CD4-positive, alpha-beta memory T cell (primary cell): ENCODE measurements at regions not wholly inside any gene's neighbourhood (a gene's known extent, or its start where the extent isn't known, plus 50 kb on each side); places are given as distances from the start of the nearest gene placed in this dataset.

ENCODE experiments used
- CTCF ChIA-PET: fragments of 350-600 bp; sonication (Branson Sonifier 250); formaldehyde crosslinking; loops from one replicate; lab custom pipeline; 2021; ENCODE audit warnings: inconsistent platforms; ENCODE audit not compliant: partially characterized antibody; lab: Charles Lee
- POLR2A ChIA-PET: fragments of 350-600 bp; sonication (Branson Sonifier 250); formaldehyde crosslinking; loops from one replicate; lab custom pipeline; 2021; ENCODE audit not compliant: partially characterized antibody; lab: Charles Lee
- DNase-seq, 5 donors: peaks; one replicate each; pipeline versions ENCODE4 v3.0.0 to v3.0.0-alpha.2; 2020 to 2022; ENCODE audit warnings: mixed read lengths in 1 of 5
- H3K27ac ChIP-seq: one replicate; pipeline ENCODE4 v1.7.0; 2013; ENCODE audit warnings: low read depth, low read length
- H3K27me3 ChIP-seq: 2 replicates; pipeline ENCODE4 v1.7.0; 2013; ENCODE audit warnings: mild to moderate bottlenecking, low read length, moderate library complexity; ENCODE audit not compliant: insufficient read depth
- H3K36me3 ChIP-seq: 2 replicates; pipeline ENCODE4 v1.7.0; 2013; ENCODE audit warnings: mild to moderate bottlenecking, low read length, moderate library complexity; ENCODE audit not compliant: insufficient read depth
- H3K4me1 ChIP-seq: 2 replicates; pipeline ENCODE4 v1.7.0; 2013; ENCODE audit warnings: mild to moderate bottlenecking, low read length, moderate library complexity; ENCODE audit not compliant: insufficient read depth
- H3K4me3 ChIP-seq, 2 donors: one replicate each; pipeline ENCODE4 v1.7.0; 2013; ENCODE audit warnings: low read length in 2 of 2, mild to moderate bottlenecking in 1 of 2
- H3K9me3 ChIP-seq, 2 donors: one replicate each; pipeline ENCODE4 v1.7.0; 2013; ENCODE audit warnings: low read length in 2 of 2, control low read depth in 1 of 2; ENCODE audit not compliant: control insufficient read depth in 1 of 2
- H3K27ac Mint-ChIP-seq, 7 donors: one replicate each; pipeline ENCODE4 v1.8.0; 2020 to 2021; ENCODE audit warnings: mixed read lengths in 7 of 7, mild to moderate bottlenecking in 6 of 7, inconsistent platforms in 3 of 7, moderate library complexity in 3 of 7
- H3K27me3 Mint-ChIP-seq, 2 donors: one replicate each; pipeline ENCODE4 v1.8.0; 2020 to 2021; ENCODE audit warnings: mixed read lengths in 2 of 2
- H3K36me3 Mint-ChIP-seq, 2 donors: one replicate each; pipeline ENCODE4 v1.8.0; 2020 to 2021; ENCODE audit warnings: mixed read lengths in 2 of 2, inconsistent platforms in 1 of 2, mild to moderate bottlenecking in 1 of 2
- H3K4me1 Mint-ChIP-seq, 4 donors: one replicate each; pipeline ENCODE4 v1.8.0; 2020 to 2021; ENCODE audit warnings: mixed read lengths in 4 of 4, mild to moderate bottlenecking in 1 of 4
- H3K4me3 Mint-ChIP-seq, 8 donors: one replicate each; pipeline ENCODE4 v1.8.0; 2020 to 2021; ENCODE audit warnings: mixed read lengths in 8 of 8, mild to moderate bottlenecking in 7 of 8, moderate library complexity in 6 of 8, inconsistent platforms in 3 of 8
- H3K9me3 Mint-ChIP-seq, 8 donors: one replicate each; pipeline ENCODE4 v1.8.0; 2020 to 2021; ENCODE audit warnings: mixed read lengths in 8 of 8, mild to moderate bottlenecking in 5 of 8, inconsistent platforms in 3 of 8, moderate library complexity in 1 of 8
- intact Hi-C: fragments of 100-400 bp; cut with micrococcal nuclease; formaldehyde crosslinking; loops from one replicate; pipeline ENCODE4 v1.15.1; 2023

GRCh38 chr22:49589811-49590210 is 237.9 kb downstream of the BRD1 start:
- intact Hi-C loops: no loop called here
- CTCF ChIA-PET: no interaction called here
- Mint-ChIP-seq H3K4me1 (peaks cover 0 to 7% (median 4%) of the 10 kb centered on the region in 4 donors), H3K27ac (no peak overlapping the region), H3K27me3 (no peaks in the 10 kb centered on the region), H3K4me3 (no peak overlapping the region), H3K36me3 (peaks cover 0 to 7% of the 10 kb centered on the region in 2 donors), H3K9me3 (peaks cover 0 to 3% (median 0%) of the 10 kb centered on the region in 8 donors)
- Histone ChIP-seq H3K27ac (no peak overlapping the region), H3K4me3 (no peak overlapping the region), H3K36me3 (peaks cover 5% of the 10 kb centered on the region), H3K9me3 (no peaks in the 10 kb centered on the region), H3K27me3 (no peaks in the 10 kb centered on the region), H3K4me1 (no peaks in the 10 kb centered on the region)
- no peak for DNase-seq
- POLR2A ChIA-PET: no interaction called here

- H3K27ac Mint-ChIP-seq: no peak overlapping the region
- no peak overlapping the region for H3K4me3 Mint-ChIP-seq
- Histone ChIP-seq H3K4me1 (no peaks in the 10 kb centered on the region), H3K27ac (no peak overlapping the region), H3K36me3 (peaks cover 5% of the 10 kb centered on the region), H3K4me3 (no peak overlapping the region), H3K27me3 (no peaks in the 10 kb centered on the region), H3K9me3 (no peaks in the 10 kb centered on the region)
- H3K36me3 Mint-ChIP-seq: peaks cover 0 to 8% of the 10 kb centered on the region in 2 donors
- CTCF ChIA-PET: no interaction called here
- intact Hi-C loops: no loop called here
- H3K27me3 Mint-ChIP-seq: no peaks in the 10 kb centered on the region
- POLR2A ChIA-PET: no interaction called here
- DNase-seq: no peak
- H3K9me3 Mint-ChIP-seq: peaks cover 0 to 3% (median 0%) of the 10 kb centered on the region in 8 donors
- peaks cover 0 to 7% (median 3%) of the 10 kb centered on the region in 4 donors for H3K4me1 Mint-ChIP-seq
Measured at GRCh38 chr22:49589301-49589700, 238.4 kb downstream of the BRD1 start.

- Mint-ChIP-seq H3K4me3 (no peak overlapping the region), H3K9me3 (peaks cover 0 to 3% (median 0%) of the 10 kb centered on the region in 8 donors), H3K27ac (no peak overlapping the region), H3K4me1 (peaks cover 0 to 7% (median 3%) of the 10 kb centered on the region in 4 donors), H3K27me3 (no peaks in the 10 kb centered on the region), H3K36me3 (peaks cover 0 to 4% of the 10 kb centered on the region in 2 donors)
- intact Hi-C loops: no loop called here
- POLR2A ChIA-PET: no interaction called here
- CTCF ChIA-PET: no interaction called here
- peaks cover 5% of the 10 kb centered on the region for H3K36me3 ChIP-seq
- H3K9me3 ChIP-seq: no peaks in the 10 kb centered on the region
- no peak overlapping the region for H3K27ac ChIP-seq
- no peak for DNase-seq
- no peaks in the 10 kb centered on the region for H3K4me1 ChIP-seq
- no peaks in the 10 kb centered on the region for H3K27me3 ChIP-seq
- H3K4me3 ChIP-seq: no peak overlapping the region
Measured at GRCh38 chr22:49588739-49589138, 238.9 kb downstream of the BRD1 start.

GRCh38 chr22:49587987-49588386 is 239.7 kb downstream of the BRD1 start:
- Histone ChIP-seq H3K27me3 (no peaks in the 10 kb centered on the region), H3K9me3 (no peaks in the 10 kb centered on the region), H3K4me3 (no peak overlapping the region), H3K27ac (no peak overlapping the region), H3K36me3 (peaks cover 4% of the 10 kb centered on the region), H3K4me1 (no peaks in the 10 kb centered on the region)
- Mint-ChIP-seq H3K9me3 (peaks cover 0 to 3% (median 0%) of the 10 kb centered on the region in 8 donors), H3K4me1 (peaks cover 0 to 7% (median 3%) of the 10 kb centered on the region in 4 donors), H3K27ac (no peak overlapping the region), H3K27me3 (no peaks in the 10 kb centered on the region), H3K4me3 (no peak overlapping the region), H3K36me3 (peaks cover 4% of the 10 kb centered on the region in 2 donors)
- intact Hi-C loops: no loop called here
- ChIA-PET POLR2A (no interaction called here), CTCF (no interaction called here)
- no peak for DNase-seq

- Histone ChIP-seq H3K36me3 (no peaks in the 10 kb centered on the region), H3K27ac (no peak overlapping the region), H3K9me3 (no peaks in the 10 kb centered on the region), H3K4me3 (no peak overlapping the region), H3K27me3 (no peaks in the 10 kb centered on the region), H3K4me1 (no peaks in the 10 kb centered on the region)
- intact Hi-C loops: no loop called here
- Mint-ChIP-seq H3K27ac (no peak overlapping the region), H3K36me3 (peaks cover 4% of the 10 kb centered on the region in 2 donors), H3K4me3 (no peak overlapping the region), H3K4me1 (peaks cover 0 to 7% (median 3%) of the 10 kb centered on the region in 4 donors), H3K9me3 (peaks cover 0 to 3% (median 0%) of the 10 kb centered on the region in 8 donors), H3K27me3 (no peaks in the 10 kb centered on the region)
- POLR2A ChIA-PET: no interaction called here
- CTCF ChIA-PET: no interaction called here
- DNase-seq: no peak
Measured at GRCh38 chr22:49587421-49587820, 240.3 kb downstream of the BRD1 start.

- Mint-ChIP-seq H3K9me3 (peaks cover 0 to 3% (median 0%) of the 10 kb centered on the region in 8 donors), H3K27ac (no peak overlapping the region)
- POLR2A ChIA-PET: no interaction called here
Measured at GRCh38 chr22:49586873-49587272, 240.8 kb downstream of the BRD1 start.

GRCh38 chr22:49586244-49586748 is 241.4 kb downstream of the BRD1 start:
- H3K9me3 ChIP-seq: no peaks in the 10 kb centered on the region
- H3K4me1 Mint-ChIP-seq: peaks cover 0 to 6% (median 3%) of the 10 kb centered on the region in 4 donors
- intact Hi-C loops: no loop called here

More at GRCh38 chr22:49586873-49587272, 240.8 kb downstream of the BRD1 start:
- no peak for DNase-seq
- intact Hi-C loops: no loop called here
- peaks cover 4% of the 10 kb centered on the region in 2 donors for H3K36me3 Mint-ChIP-seq
- Histone ChIP-seq H3K27me3 (no peaks in the 10 kb centered on the region), H3K36me3 (no peaks in the 10 kb centered on the region), H3K4me1 (no peaks in the 10 kb centered on the region), H3K4me3 (no peak overlapping the region), H3K27ac (no peak overlapping the region), H3K9me3 (no peaks in the 10 kb centered on the region)
- H3K4me3 Mint-ChIP-seq: no peak overlapping the region
- peaks cover 0 to 6% (median 3%) of the 10 kb centered on the region in 4 donors for H3K4me1 Mint-ChIP-seq
- CTCF ChIA-PET: no interaction called here
- no peaks in the 10 kb centered on the region for H3K27me3 Mint-ChIP-seq

More at GRCh38 chr22:49586244-49586748, 241.4 kb downstream of the BRD1 start:
- Histone ChIP-seq H3K4me1 (no peaks in the 10 kb centered on the region), H3K36me3 (no peaks in the 10 kb centered on the region), H3K27me3 (no peaks in the 10 kb centered on the region), H3K4me3 (no peak overlapping the region), H3K27ac (no peak overlapping the region)
- Mint-ChIP-seq H3K4me3 (no peak overlapping the region), H3K36me3 (peaks cover 4% of the 10 kb centered on the region in 2 donors), H3K27me3 (no peaks in the 10 kb centered on the region), H3K9me3 (peaks cover 0 to 3% (median 0%) of the 10 kb centered on the region in 8 donors), H3K27ac (no peak overlapping the region)
- POLR2A ChIA-PET: no interaction called here
- CTCF ChIA-PET: no interaction called here
- no peak for DNase-seq
